ENCODE measurements at regions not wholly inside any gene's neighbourhood (a gene's known extent, or its start where the extent isn't known, plus 50 kb on each side); places are given as distances from the start of the nearest gene placed in this dataset.

- Histone ChIP-seq H3K4me1 (ENCODE audit: control insufficient read depth, insufficient read depth, low read length) (no peaks in the 10 kb centered on the region; the same call in 1 of the 2 replicates), H3K36me3 (ENCODE audit: control insufficient read depth, insufficient read depth, low read length) (no peaks in the 10 kb centered on the region), H3K27me3 (ENCODE audit: control insufficient read depth, insufficient read depth, low read length) (no peaks in the 10 kb centered on the region), H3K4me3 (ENCODE audit: low read length) (no peak overlapping the region), H3K9me3 (ENCODE audit: control insufficient read depth, insufficient read depth, low read length) (no peaks in the 10 kb centered on the region), H3K27ac (ENCODE audit: low read length) (no peak overlapping the region)
- no peak for DNase-seq (ENCODE audit: low read depth, low spot score)
- WGBS (ENCODE audit: insufficient coverage, insufficient read length), result no CpG with 5 or more reads among the region's 2 CpGs
Measured at GRCh38 chr12:84641940-84642545, 270.6 kb downstream of the SLC6A15 start.

- no peak overlapping the region for H3K4me3 ChIP-seq (ENCODE audit: low read length)
- H3K36me3 ChIP-seq (ENCODE audit: control insufficient read depth, insufficient read depth, low read length), result no peaks in the 10 kb centered on the region
- H3K27ac ChIP-seq (ENCODE audit: low read length), result no peak overlapping the region
- WGBS (ENCODE audit: insufficient coverage, insufficient read length), result no CpG with 5 or more reads among the region's 2 CpGs
- no peaks in the 10 kb centered on the region for H3K27me3 ChIP-seq (ENCODE audit: control insufficient read depth, insufficient read depth, low read length)
- DNase-seq (ENCODE audit: low read depth, low spot score), result no peak
- H3K4me1 ChIP-seq (ENCODE audit: control insufficient read depth, insufficient read depth, low read length), result no peaks in the 10 kb centered on the region
- H3K9me3 ChIP-seq (ENCODE audit: control insufficient read depth, insufficient read depth, low read length), result no peaks in the 10 kb centered on the region
Measured at GRCh38 chr12:84638811-84639368, 273.7 kb downstream of the SLC6A15 start.

- H3K9me3 ChIP-seq (ENCODE audit: control insufficient read depth, insufficient read depth, low read length), result no peaks in the 10 kb centered on the region
- H3K36me3 ChIP-seq (ENCODE audit: control insufficient read depth, insufficient read depth, low read length), result no peaks in the 10 kb centered on the region
- H3K27ac ChIP-seq (ENCODE audit: low read length), result no peak overlapping the region
- no peak for DNase-seq (ENCODE audit: low read depth, low spot score)
- H3K27me3 ChIP-seq (ENCODE audit: control insufficient read depth, insufficient read depth, low read length), result no peaks in the 10 kb centered on the region
- no peaks in the 10 kb centered on the region for H3K4me1 ChIP-seq (ENCODE audit: control insufficient read depth, insufficient read depth, low read length)
- H3K4me3 ChIP-seq (ENCODE audit: low read length), result no peak overlapping the region
Measured at GRCh38 chr12:84637926-84638325, 274.7 kb downstream of the SLC6A15 start.

- H3K27me3 ChIP-seq (ENCODE audit: control insufficient read depth, insufficient read depth, low read length), result no peaks in the 10 kb centered on the region
- H3K9me3 ChIP-seq (ENCODE audit: control insufficient read depth, insufficient read depth, low read length), result no peaks in the 10 kb centered on the region
- H3K4me3 ChIP-seq (ENCODE audit: low read length), result no peak overlapping the region
- H3K27ac ChIP-seq (ENCODE audit: low read length), result no peak overlapping the region
- no peaks in the 10 kb centered on the region for H3K4me1 ChIP-seq (ENCODE audit: control insufficient read depth, insufficient read depth, low read length)
- DNase-seq (ENCODE audit: low read depth, low spot score), result no peak
- no peaks in the 10 kb centered on the region for H3K36me3 ChIP-seq (ENCODE audit: control insufficient read depth, insufficient read depth, low read length)
Measured at GRCh38 chr12:84636801-84637290, 275.8 kb downstream of the SLC6A15 start.

- Histone ChIP-seq H3K9me3 (ENCODE audit: control insufficient read depth, insufficient read depth, low read length) (no peaks in the 10 kb centered on the region), H3K27ac (ENCODE audit: low read length) (no peak overlapping the region), H3K36me3 (ENCODE audit: control insufficient read depth, insufficient read depth, low read length) (no peaks in the 10 kb centered on the region), H3K27me3 (ENCODE audit: control insufficient read depth, insufficient read depth, low read length) (no peaks in the 10 kb centered on the region), H3K4me3 (ENCODE audit: low read length) (no peak overlapping the region), H3K4me1 (ENCODE audit: control insufficient read depth, insufficient read depth, low read length) (no peaks in the 10 kb centered on the region)
- DNase-seq (ENCODE audit: low read depth, low spot score), result no peak
- WGBS (ENCODE audit: insufficient coverage, insufficient read length), result no CpG with 5 or more reads among the region's 4 CpGs
Measured at GRCh38 chr12:84634526-84634925, 278.1 kb downstream of the SLC6A15 start.

GRCh38 chr12:84632556-84632955 is 280.0 kb downstream of the SLC6A15 start:
- no CpG with 5 or more reads among the region's 4 CpGs for WGBS (ENCODE audit: insufficient coverage, insufficient read length)
- H3K4me3 ChIP-seq (ENCODE audit: low read length), result no peak overlapping the region

GRCh38 chr12:84631020-84631419 is 281.6 kb downstream of the SLC6A15 start:
- Histone ChIP-seq H3K36me3 (ENCODE audit: control insufficient read depth, insufficient read depth, low read length) (no peaks in the 10 kb centered on the region), H3K9me3 (ENCODE audit: control insufficient read depth, insufficient read depth, low read length) (no peaks in the 10 kb centered on the region), H3K4me1 (ENCODE audit: control insufficient read depth, insufficient read depth, low read length) (no peaks in the 10 kb centered on the region), H3K27ac (ENCODE audit: low read length) (no peak overlapping the region), H3K27me3 (ENCODE audit: control insufficient read depth, insufficient read depth, low read length) (no peaks in the 10 kb centered on the region), H3K4me3 (ENCODE audit: low read length) (no peak overlapping the region)
- no peak for DNase-seq (ENCODE audit: low read depth, low spot score)

More at GRCh38 chr12:84632556-84632955, 280.0 kb downstream of the SLC6A15 start:
- Histone ChIP-seq H3K9me3 (ENCODE audit: control insufficient read depth, insufficient read depth, low read length) (no peaks in the 10 kb centered on the region), H3K4me1 (ENCODE audit: control insufficient read depth, insufficient read depth, low read length) (no peaks in the 10 kb centered on the region), H3K36me3 (ENCODE audit: control insufficient read depth, insufficient read depth, low read length) (no peaks in the 10 kb centered on the region), H3K27me3 (ENCODE audit: control insufficient read depth, insufficient read depth, low read length) (no peaks in the 10 kb centered on the region), H3K27ac (ENCODE audit: low read length) (no peak overlapping the region)
- no peak for DNase-seq (ENCODE audit: low read depth, low spot score)

GRCh38 chr12:84627593-84627992 is 285.0 kb downstream of the SLC6A15 start:
- Histone ChIP-seq H3K27ac (ENCODE audit: low read length) (no peak overlapping the region), H3K4me3 (ENCODE audit: low read length) (no peak overlapping the region), H3K4me1 (ENCODE audit: control insufficient read depth, insufficient read depth, low read length) (no peaks in the 10 kb centered on the region), H3K27me3 (ENCODE audit: control insufficient read depth, insufficient read depth, low read length) (no peaks in the 10 kb centered on the region), H3K36me3 (ENCODE audit: control insufficient read depth, insufficient read depth, low read length) (no peaks in the 10 kb centered on the region), H3K9me3 (ENCODE audit: control insufficient read depth, insufficient read depth, low read length) (no peaks in the 10 kb centered on the region)
- WGBS (ENCODE audit: insufficient coverage, insufficient read length), result no CpG with 5 or more reads among the region's 3 CpGs
- DNase-seq (ENCODE audit: low read depth, low spot score), result no peak

- no peaks in the 10 kb centered on the region for H3K4me1 ChIP-seq (ENCODE audit: control insufficient read depth, insufficient read depth, low read length)
- H3K4me3 ChIP-seq (ENCODE audit: low read length), result no peak overlapping the region
- H3K27me3 ChIP-seq (ENCODE audit: control insufficient read depth, insufficient read depth, low read length), result no peaks in the 10 kb centered on the region
- no CpG with 5 or more reads among the region's 1 CpG for WGBS (ENCODE audit: insufficient coverage, insufficient read length)
- no peak overlapping the region for H3K27ac ChIP-seq (ENCODE audit: low read length)
- no peaks in the 10 kb centered on the region for H3K9me3 ChIP-seq (ENCODE audit: control insufficient read depth, insufficient read depth, low read length)
- DNase-seq (ENCODE audit: low read depth, low spot score), result no peak
- H3K36me3 ChIP-seq (ENCODE audit: control insufficient read depth, insufficient read depth, low read length), result no peaks in the 10 kb centered on the region
Measured at GRCh38 chr12:84624601-84625000, 288.0 kb downstream of the SLC6A15 start.

- WGBS (ENCODE audit: insufficient coverage, insufficient read length), result 100% methylated on average over 2 of the region's 5 CpGs
Measured at GRCh38 chr12:84619053-84619571, 293.5 kb downstream of the SLC6A15 start.

More at GRCh38 chr12:84619053-84619571, 293.5 kb downstream of the SLC6A15 start:
- Histone ChIP-seq H3K27me3 (ENCODE audit: control insufficient read depth, insufficient read depth, low read length) (no peaks in the 10 kb centered on the region), H3K9me3 (ENCODE audit: control insufficient read depth, insufficient read depth, low read length) (no peaks in the 10 kb centered on the region; the same call in 1 of the 2 replicates), H3K27ac (ENCODE audit: low read length) (no peak overlapping the region), H3K4me3 (ENCODE audit: low read length) (no peak overlapping the region), H3K36me3 (ENCODE audit: control insufficient read depth, insufficient read depth, low read length) (no peaks in the 10 kb centered on the region), H3K4me1 (ENCODE audit: control insufficient read depth, insufficient read depth, low read length) (no peaks in the 10 kb centered on the region)
- no peak for DNase-seq (ENCODE audit: low read depth, low spot score)

All from iPS DF 6.9 (cell line).